IMR-90 (cell line): ENCODE measurements at regions not wholly inside any gene's neighbourhood (a gene's known extent, or its start where the extent isn't known, plus 50 kb on each side); places are given as distances from the start of the nearest gene placed in this dataset.

Experiments used
- ATAC-seq: fragments of 200-7000 bp; cut with Tn5 transposase; 2 replicates; pipeline ENCODE4 v1.9.1; 2020; ENCODE audit warnings: low read depth, mild to moderate bottlenecking, moderate library complexity
- BruUV-seq: library from RNA; stranded (reverse); fragments of 400-500 nt; replicated peaks from 2 replicates; lab custom pipeline; 2021; lab: Mats Ljungman, UMichigan
- CTCF ChIA-PET: fragments of 300-600 bp; formaldehyde crosslinking; extraction: SDS; loops from one replicate; lab custom pipeline; 2021; ENCODE audit warnings: antibody characterized with exemption; lab: Yijun Ruan, JAX
- POLR2A ChIA-PET: fragments of 300-600 bp; sonication (Branson Sonifier 250); formaldehyde crosslinking; loops from one replicate; lab custom pipeline; 2022; ENCODE audit warnings: antibody characterized with exemption; ENCODE audit not compliant: unreplicated experiment; lab: Charles Lee
- DNase-seq: peaks from one replicate; pipeline ENCODE4 v3.0.0; 2013
- H2AFZ ChIP-seq: replicated peaks from 2 replicates; pipeline ENCODE3; 2013; ENCODE audit warnings: low read length, mild to moderate bottlenecking; ENCODE audit not compliant: poor library complexity
- H2AK5ac ChIP-seq: 2 replicates; pipeline ENCODE4 v1.6.1; 2013; ENCODE audit warnings: low read depth, low read length, inconsistent platforms
- H2AK9ac ChIP-seq: replicated peaks from 2 replicates; pipeline ENCODE3; 2013; ENCODE audit warnings: mild to moderate bottlenecking, low read depth, low read length, moderate library complexity; ENCODE audit not compliant: poor library complexity
- H2BK120ac ChIP-seq: 2 replicates; pipeline ENCODE4 v1.6.1; 2013; ENCODE audit warnings: low read depth, low read length, inconsistent platforms
- H2BK15ac ChIP-seq: 3 replicates; pipeline ENCODE4 v1.6.1; 2013; ENCODE audit warnings: low read depth, low read length, inconsistent platforms
- H2BK20ac ChIP-seq: 2 replicates; pipeline ENCODE4 v1.6.1; 2013; ENCODE audit warnings: low read depth, mild to moderate bottlenecking, inconsistent platforms, low read length, moderate library complexity
- H2BK5ac ChIP-seq: 2 replicates; pipeline ENCODE4 v1.6.1; 2013; ENCODE audit warnings: mild to moderate bottlenecking, low read depth, low read length, inconsistent platforms; ENCODE audit not compliant: poor library complexity, severe bottlenecking
- H3K14ac ChIP-seq: replicated peaks from 2 replicates; pipeline ENCODE4 v1.6.1; 2013; ENCODE audit warnings: low read depth, low read length, inconsistent platforms
- H3K18ac ChIP-seq: 2 replicates; pipeline ENCODE4 v1.6.1; 2013; ENCODE audit warnings: low read depth, low read length, control low read depth
- H3K23ac ChIP-seq: 2 replicates; pipeline ENCODE4 v1.6.1; 2013; ENCODE audit warnings: low read depth, low read length, inconsistent platforms
- H3K27ac ChIP-seq: 2 replicates; pipeline ENCODE4 v1.5.1; 2013; ENCODE audit warnings: mild to moderate bottlenecking, control low read depth, low read length; ENCODE audit not compliant: insufficient read depth
- H3K27me3 ChIP-seq: 2 replicates; pipeline ENCODE4 v1.6.1; 2013; ENCODE audit warnings: low read length; ENCODE audit not compliant: control insufficient read depth, insufficient read depth
- H3K36me3 ChIP-seq: 2 replicates; pipeline ENCODE4 v1.6.1; 2013; ENCODE audit warnings: low read length, mixed read lengths; ENCODE audit not compliant: control insufficient read depth, insufficient read depth
- H3K4ac ChIP-seq: 2 replicates; pipeline ENCODE4 v1.6.1; 2013; ENCODE audit warnings: low read depth, low read length, inconsistent platforms
- H3K4me1 ChIP-seq: 2 replicates; pipeline ENCODE4 v1.6.1; 2013; ENCODE audit warnings: low read length, mixed read lengths; ENCODE audit not compliant: control insufficient read depth, insufficient read depth
- H3K4me2 ChIP-seq: 2 replicates; pipeline ENCODE4 v1.6.1; 2013; ENCODE audit warnings: low read depth, mild to moderate bottlenecking, control low read depth, low read length, moderate library complexity
- H3K4me3 ChIP-seq: 2 replicates; pipeline ENCODE4 v1.5.1; 2013; ENCODE audit warnings: low read depth, mild to moderate bottlenecking, control low read depth, low read length, moderate library complexity; ENCODE audit not compliant: insufficient read depth
- H3K56ac ChIP-seq: 2 replicates; pipeline ENCODE4 v1.6.1; 2013; ENCODE audit warnings: low read length, inconsistent platforms; ENCODE audit not compliant: insufficient read depth; ENCODE audit errors: extremely low read depth
- H3K79me1 ChIP-seq, 2 experiments: 2 replicates each; pipeline ENCODE4 v1.6.1; 2013; ENCODE audit warnings: low read length in 2 of 2, inconsistent platforms in 1 of 2, low read depth in 1 of 2
- H3K9ac ChIP-seq: 2 replicates; pipeline ENCODE4 v1.6.1; 2013; ENCODE audit warnings: low read depth, low read length, control low read depth
- H3K9me1 ChIP-seq: 2 replicates; pipeline ENCODE4 v1.6.1; 2013; ENCODE audit warnings: low read length, inconsistent platforms; ENCODE audit not compliant: insufficient read depth
- H3K9me3 ChIP-seq: 2 replicates; pipeline ENCODE4 v1.6.1; 2013; ENCODE audit warnings: low read length; ENCODE audit not compliant: control insufficient read depth, insufficient read depth
- H4K20me1 ChIP-seq: 2 replicates; pipeline ENCODE4 v1.6.1; 2013; ENCODE audit warnings: low read length, inconsistent platforms; ENCODE audit not compliant: insufficient read depth
- H4K5ac ChIP-seq: 2 replicates; pipeline ENCODE4 v1.6.1; 2013; ENCODE audit warnings: mild to moderate bottlenecking, low read depth, low read length, control low read depth
- H4K8ac ChIP-seq, 2 experiments: 2 replicates each; pipeline ENCODE4 v1.6.1; 2013; ENCODE audit warnings: low read depth in 2 of 2, low read length in 2 of 2, control low read depth in 1 of 2, inconsistent platforms in 1 of 2
- H4K91ac ChIP-seq: 2 replicates; pipeline ENCODE4 v1.6.1; 2013; ENCODE audit warnings: low read depth, low read length, inconsistent platforms; ENCODE audit not compliant: insufficient read depth
- BHLHE40 ChIP-seq: fragments of 150-350 bp; IDR thresholded peaks from 2 replicates; pipeline ENCODE4 v1.6.1; 2016; ENCODE audit warnings: mild to moderate bottlenecking, low read depth, low read length
- CEBPB ChIP-seq: IDR thresholded peaks from 2 replicates; pipeline ENCODE4 v1.6.1; 2012; ENCODE audit warnings: low read depth, low read length, improper control_type of control experiment
- CHD1 ChIP-seq: IDR thresholded peaks from 2 replicates; pipeline ENCODE4 v1.6.1; 2012; ENCODE audit warnings: low read depth, low read length, improper control_type of control experiment
- MAFK ChIP-seq: IDR thresholded peaks from 2 replicates; pipeline ENCODE4 v1.6.1; 2012; ENCODE audit warnings: low read depth, low read length, improper control_type of control experiment
- MAZ ChIP-seq: IDR thresholded peaks from 2 replicates; pipeline ENCODE4 v1.6.1; 2012; ENCODE audit warnings: low read depth, mild to moderate bottlenecking, low read length, improper control_type of control experiment, moderate library complexity, borderline replicate concordance
- NFE2L2 ChIP-seq: fragments of 150-350 bp; IDR thresholded peaks from 2 replicates; pipeline ENCODE4 v1.6.1; 2016; ENCODE audit warnings: low read depth, mild to moderate bottlenecking, low read length
- POLR2A ChIP-seq: IDR thresholded peaks from 2 replicates; pipeline ENCODE4 v1.6.1; 2012; ENCODE audit warnings: mild to moderate bottlenecking, low read depth, low read length
- RAD21 ChIP-seq: IDR thresholded peaks from 2 replicates; pipeline ENCODE4 v1.6.1; 2012; ENCODE audit warnings: low read length, improper control_type of control experiment
- RCOR1 ChIP-seq: IDR thresholded peaks from 2 replicates; pipeline ENCODE4 v1.6.1; 2012; ENCODE audit warnings: mild to moderate bottlenecking, low read length, improper control_type of control experiment; ENCODE audit not compliant: insufficient replicate concordance
- SMC3 ChIP-seq: fragments of 150-350 bp; IDR thresholded peaks from 2 replicates; pipeline ENCODE4 v1.6.1; 2016; ENCODE audit warnings: low read depth, mild to moderate bottlenecking, antibody characterized with exemption, low read length, moderate library complexity
- dilution Hi-C: fragments of 300-500 bp; cut with HindIII; formaldehyde crosslinking; loops from one replicate; pipeline ENCODE4 v1.14.3; 2018; ENCODE audit warnings: low sequenced_read_pairs; ENCODE audit not compliant: unreplicated experiment
- in situ Hi-C: fragments of 300-500 bp; cut with MboI; formaldehyde crosslinking; loops from 3 replicates; pipeline ENCODE4 v1.14.3; 2019; ENCODE audit warnings: low sequenced_read_pairs, inconsistent platforms, mixed read lengths
- intact Hi-C: fragments of 100-400 bp; cut with micrococcal nuclease; formaldehyde crosslinking; loops from 2 replicates; pipeline ENCODE4 v1.10.0; 2022
- TF ChIP-seq, protein P1 (sequence below): fragments of 150-350 bp; IDR thresholded peaks from 2 replicates; pipeline ENCODE4 v1.6.1; 2017; ENCODE audit warnings: mild to moderate bottlenecking, antibody characterized with exemption, low read length, low read depth
- TF ChIP-seq, protein P2 (sequence below): fragments of 150-350 bp; IDR thresholded peaks from 2 replicates; pipeline ENCODE4 v1.6.1; 2016; ENCODE audit warnings: low read depth, mild to moderate bottlenecking, low read length, moderate library complexity, borderline replicate concordance
- TF ChIP-seq, protein P3 (sequence below): conservative IDR thresholded peaks from 2 replicates; pipeline ENCODE4 v1.5.1; 2012; ENCODE audit warnings: mild to moderate bottlenecking, low read depth, low read length, improper control_type of control experiment

DNA sequence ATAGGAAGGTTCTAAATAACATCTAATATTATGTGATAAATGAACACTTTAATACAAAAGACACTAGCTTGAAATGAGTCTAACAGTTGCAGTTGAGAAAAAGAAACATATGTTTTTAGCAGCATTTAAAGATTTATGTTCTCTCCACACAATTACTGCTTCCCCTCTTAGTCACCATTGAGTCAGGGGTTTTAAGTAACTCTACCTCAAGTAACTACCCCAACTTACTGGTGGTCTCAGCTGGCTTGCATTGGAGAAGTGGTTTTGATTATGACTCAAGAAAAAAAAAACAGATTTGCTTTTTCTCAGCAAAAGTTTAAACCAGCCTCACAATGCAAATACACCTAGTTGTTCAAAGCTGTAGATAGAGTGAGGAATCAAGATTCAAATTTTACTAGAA is 1216.5 kb upstream of the CDH9 start:
- ChIA-PET POLR2A (no interaction called here), CTCF (no interaction called here)
- no peak overlapping the region for H4K91ac ChIP-seq
- no peak overlapping the region for H2BK120ac ChIP-seq
- ATAC-seq (no peak), DNase-seq (no peak)
- no peaks in the 10 kb centered on the region for H3K9me1 ChIP-seq
- no peak overlapping the region for H3K23ac ChIP-seq
- H2BK20ac ChIP-seq, result no peak overlapping the region
- dilution Hi-C loops (no loop called here), intact Hi-C loops (no loop called here), in situ Hi-C loops (no loop called here)
- no peak overlapping the region for H3K4ac ChIP-seq
- no peak overlapping the region for H2AFZ ChIP-seq
- no peaks in the 10 kb centered on the region for H4K20me1 ChIP-seq
- no peak overlapping the region for H3K18ac ChIP-seq
- H2BK15ac ChIP-seq, result no peak overlapping the region
- no peak overlapping the region for H3K4me2 ChIP-seq
- H3K4me3 ChIP-seq, result no peak overlapping the region
- peaks cover 6% of the 10 kb centered on the region for H3K9me3 ChIP-seq
- no TSS peak for BruUV-seq
- H3K36me3 ChIP-seq, result no peaks in the 10 kb centered on the region
- no peaks in the 10 kb centered on the region for H3K4me1 ChIP-seq
- H3K9ac ChIP-seq, result no peak overlapping the region
- H3K27me3 ChIP-seq, result no peaks in the 10 kb centered on the region
- no peak overlapping the region for H4K8ac ChIP-seq
- no peak overlapping the region for H3K14ac ChIP-seq
- H3K56ac ChIP-seq, result no peak overlapping the region
- TF ChIP-seq NFE2L2 (no peak), RCOR1 (no peak), RAD21 (no peak), CEBPB (no peak), MAZ (no peak), SMC3 (no peak), MAFK (no peak), POLR2A (no peak), BHLHE40 (no peak), CHD1 (no peak)
- TF ChIP-seq, protein P1, sequence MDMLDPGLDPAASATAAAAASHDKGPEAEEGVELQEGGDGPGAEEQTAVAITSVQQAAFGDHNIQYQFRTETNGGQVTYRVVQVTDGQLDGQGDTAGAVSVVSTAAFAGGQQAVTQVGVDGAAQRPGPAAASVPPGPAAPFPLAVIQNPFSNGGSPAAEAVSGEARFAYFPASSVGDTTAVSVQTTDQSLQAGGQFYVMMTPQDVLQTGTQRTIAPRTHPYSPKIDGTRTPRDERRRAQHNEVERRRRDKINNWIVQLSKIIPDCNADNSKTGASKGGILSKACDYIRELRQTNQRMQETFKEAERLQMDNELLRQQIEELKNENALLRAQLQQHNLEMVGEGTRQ, result no peak
- TF ChIP-seq, protein P2, sequence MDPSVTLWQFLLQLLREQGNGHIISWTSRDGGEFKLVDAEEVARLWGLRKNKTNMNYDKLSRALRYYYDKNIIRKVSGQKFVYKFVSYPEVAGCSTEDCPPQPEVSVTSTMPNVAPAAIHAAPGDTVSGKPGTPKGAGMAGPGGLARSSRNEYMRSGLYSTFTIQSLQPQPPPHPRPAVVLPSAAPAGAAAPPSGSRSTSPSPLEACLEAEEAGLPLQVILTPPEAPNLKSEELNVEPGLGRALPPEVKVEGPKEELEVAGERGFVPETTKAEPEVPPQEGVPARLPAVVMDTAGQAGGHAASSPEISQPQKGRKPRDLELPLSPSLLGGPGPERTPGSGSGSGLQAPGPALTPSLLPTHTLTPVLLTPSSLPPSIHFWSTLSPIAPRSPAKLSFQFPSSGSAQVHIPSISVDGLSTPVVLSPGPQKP, result no peak
- TF ChIP-seq, protein P3, sequence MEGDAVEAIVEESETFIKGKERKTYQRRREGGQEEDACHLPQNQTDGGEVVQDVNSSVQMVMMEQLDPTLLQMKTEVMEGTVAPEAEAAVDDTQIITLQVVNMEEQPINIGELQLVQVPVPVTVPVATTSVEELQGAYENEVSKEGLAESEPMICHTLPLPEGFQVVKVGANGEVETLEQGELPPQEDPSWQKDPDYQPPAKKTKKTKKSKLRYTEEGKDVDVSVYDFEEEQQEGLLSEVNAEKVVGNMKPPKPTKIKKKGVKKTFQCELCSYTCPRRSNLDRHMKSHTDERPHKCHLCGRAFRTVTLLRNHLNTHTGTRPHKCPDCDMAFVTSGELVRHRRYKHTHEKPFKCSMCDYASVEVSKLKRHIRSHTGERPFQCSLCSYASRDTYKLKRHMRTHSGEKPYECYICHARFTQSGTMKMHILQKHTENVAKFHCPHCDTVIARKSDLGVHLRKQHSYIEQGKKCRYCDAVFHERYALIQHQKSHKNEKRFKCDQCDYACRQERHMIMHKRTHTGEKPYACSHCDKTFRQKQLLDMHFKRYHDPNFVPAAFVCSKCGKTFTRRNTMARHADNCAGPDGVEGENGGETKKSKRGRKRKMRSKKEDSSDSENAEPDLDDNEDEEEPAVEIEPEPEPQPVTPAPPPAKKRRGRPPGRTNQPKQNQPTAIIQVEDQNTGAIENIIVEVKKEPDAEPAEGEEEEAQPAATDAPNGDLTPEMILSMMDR, result no peak
- no peaks in the 10 kb centered on the region for H3K79me1 ChIP-seq
- no peak overlapping the region for H2AK9ac ChIP-seq
- no peak overlapping the region for H3K27ac ChIP-seq
- H2AK5ac ChIP-seq, result no peak overlapping the region
- no peak overlapping the region for H2BK5ac ChIP-seq
- no peak overlapping the region for H4K5ac ChIP-seq
